ENCODE measurements at regions not wholly inside any gene's neighbourhood (a gene's known extent, or its start where the extent isn't known, plus 50 kb on each side); places are given as distances from the start of the nearest gene placed in this dataset.

GRCh38 chr1:231106347-231106746 lies 55.5 kb upstream of the TRIM67 start:
- no peaks in the 10 kb centered on the region for H4K20me1 ChIP-seq (ENCODE audit: low read depth, low read length)
- H3K9me2 ChIP-seq (replicated peaks; ENCODE audit: insufficient read depth, low read length), result no peaks in the 10 kb centered on the region
- no peak for TF ChIP-seq EZH2phosphoT487 (conservative IDR thresholded peaks at IDR 0.05; ENCODE audit: low read length)
- TF ChIP-seq, protein P1, sequence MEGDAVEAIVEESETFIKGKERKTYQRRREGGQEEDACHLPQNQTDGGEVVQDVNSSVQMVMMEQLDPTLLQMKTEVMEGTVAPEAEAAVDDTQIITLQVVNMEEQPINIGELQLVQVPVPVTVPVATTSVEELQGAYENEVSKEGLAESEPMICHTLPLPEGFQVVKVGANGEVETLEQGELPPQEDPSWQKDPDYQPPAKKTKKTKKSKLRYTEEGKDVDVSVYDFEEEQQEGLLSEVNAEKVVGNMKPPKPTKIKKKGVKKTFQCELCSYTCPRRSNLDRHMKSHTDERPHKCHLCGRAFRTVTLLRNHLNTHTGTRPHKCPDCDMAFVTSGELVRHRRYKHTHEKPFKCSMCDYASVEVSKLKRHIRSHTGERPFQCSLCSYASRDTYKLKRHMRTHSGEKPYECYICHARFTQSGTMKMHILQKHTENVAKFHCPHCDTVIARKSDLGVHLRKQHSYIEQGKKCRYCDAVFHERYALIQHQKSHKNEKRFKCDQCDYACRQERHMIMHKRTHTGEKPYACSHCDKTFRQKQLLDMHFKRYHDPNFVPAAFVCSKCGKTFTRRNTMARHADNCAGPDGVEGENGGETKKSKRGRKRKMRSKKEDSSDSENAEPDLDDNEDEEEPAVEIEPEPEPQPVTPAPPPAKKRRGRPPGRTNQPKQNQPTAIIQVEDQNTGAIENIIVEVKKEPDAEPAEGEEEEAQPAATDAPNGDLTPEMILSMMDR (IDR thresholded peaks at IDR 0.05; ENCODE audit: insufficient read depth, low read length, poor library complexity, severe bottlenecking), result no peak
- no peak overlapping the region for H3K4me2 ChIP-seq (ENCODE audit: low read depth, low read length, poor library complexity, severe bottlenecking)
- no peak overlapping the region for H3K4me3 ChIP-seq (ENCODE audit: insufficient read depth, low read length, poor library complexity, severe bottlenecking)
- H3K9me3 ChIP-seq (ENCODE audit: insufficient read depth, low read length), result no peaks in the 10 kb centered on the region
- H2AFZ ChIP-seq (ENCODE audit: low read depth, low read length, severe bottlenecking), result no peak overlapping the region
- no peaks in the 10 kb centered on the region for H3K36me3 ChIP-seq (ENCODE audit: low read length)
- H3K27ac ChIP-seq (ENCODE audit: low read depth, low read length), result no peak overlapping the region
- H3K27me3 ChIP-seq (ENCODE audit: low read length), result no peaks in the 10 kb centered on the region
- H3F3A ChIP-seq (ENCODE audit: insufficient read depth), result no peaks in the 10 kb centered on the region
- no peak overlapping the region for H3K9ac ChIP-seq (ENCODE audit: low read length)
- no peaks in the 10 kb centered on the region for H3K79me2 ChIP-seq (ENCODE audit: insufficient read depth, low read length)

- no peak for TF ChIP-seq EZH2phosphoT487 (conservative IDR thresholded peaks at IDR 0.05; ENCODE audit: low read length)
- TF ChIP-seq, protein P1 (IDR thresholded peaks at IDR 0.05; ENCODE audit: insufficient read depth, low read length, poor library complexity, severe bottlenecking), result no peak
- Histone ChIP-seq H3K79me2 (ENCODE audit: insufficient read depth, low read length) (no peaks in the 10 kb centered on the region), H3K9ac (ENCODE audit: low read length) (no peak overlapping the region), H3K27ac (ENCODE audit: low read depth, low read length) (no peak overlapping the region), H2AFZ (ENCODE audit: low read depth, low read length, severe bottlenecking) (no peak overlapping the region), H3K4me2 (ENCODE audit: low read depth, low read length, poor library complexity, severe bottlenecking) (no peak overlapping the region), H3K9me3 (ENCODE audit: insufficient read depth, low read length) (no peaks in the 10 kb centered on the region), H3K4me3 (ENCODE audit: insufficient read depth, low read length, poor library complexity, severe bottlenecking) (no peak overlapping the region), H3K36me3 (ENCODE audit: low read length) (no peaks in the 10 kb centered on the region), H3F3A (ENCODE audit: insufficient read depth) (no peaks in the 10 kb centered on the region), H4K20me1 (ENCODE audit: low read depth, low read length) (no peaks in the 10 kb centered on the region), H3K9me2 (replicated peaks; ENCODE audit: insufficient read depth, low read length) (no peaks in the 10 kb centered on the region), H3K27me3 (ENCODE audit: low read length) (no peaks in the 10 kb centered on the region)
Observed at GRCh38 chr1:231104917-231105316, 56.9 kb upstream of the TRIM67 start.

- Histone ChIP-seq H2AFZ (ENCODE audit: low read depth, low read length, severe bottlenecking) (no peak overlapping the region), H3K4me2 (ENCODE audit: low read depth, low read length, poor library complexity, severe bottlenecking) (no peak overlapping the region), H3K79me2 (ENCODE audit: insufficient read depth, low read length) (no peaks in the 10 kb centered on the region), H3F3A (ENCODE audit: insufficient read depth) (no peaks in the 10 kb centered on the region), H3K9me2 (replicated peaks; ENCODE audit: insufficient read depth, low read length) (no peaks in the 10 kb centered on the region), H3K27ac (ENCODE audit: low read depth, low read length) (no peak overlapping the region), H3K9me3 (ENCODE audit: insufficient read depth, low read length) (no peaks in the 10 kb centered on the region), H3K36me3 (ENCODE audit: low read length) (no peaks in the 10 kb centered on the region), H3K27me3 (ENCODE audit: low read length) (no peaks in the 10 kb centered on the region), H4K20me1 (ENCODE audit: low read depth, low read length) (no peaks in the 10 kb centered on the region), H3K4me3 (ENCODE audit: insufficient read depth, low read length, poor library complexity, severe bottlenecking) (no peak overlapping the region), H3K9ac (ENCODE audit: low read length) (no peak overlapping the region)
- TF ChIP-seq EZH2phosphoT487 (conservative IDR thresholded peaks at IDR 0.05; ENCODE audit: low read length), result no peak
- TF ChIP-seq, protein P1 (IDR thresholded peaks at IDR 0.05; ENCODE audit: insufficient read depth, low read length, poor library complexity, severe bottlenecking), result no peak
Observed at GRCh38 chr1:231103961-231104360, 57.9 kb upstream of the TRIM67 start.
